ENCODE measurements at regions not wholly inside any gene's neighbourhood (a gene's known extent, or its start where the extent isn't known, plus 50 kb on each side); places are given as distances from the start of the nearest gene placed in this dataset.

GRCh38 chr1:14524826-14525636 is 73.5 kb upstream of the KAZN start:
- DNase-seq (ENCODE audit: low read depth in 2 of 2): no peak

GRCh38 chr1:14529475-14529874 is 69.0 kb upstream of the KAZN start:
- no peak for DNase-seq (ENCODE audit: low read depth in 2 of 2)

- no peak for DNase-seq (ENCODE audit: low read depth in 2 of 2)
Observed at GRCh38 chr1:14531519-14531918, 67.0 kb upstream of the KAZN start.

GRCh38 chr1:14535619-14536355 is 62.7 kb upstream of the KAZN start:
- no peak for DNase-seq (ENCODE audit: low read depth in 2 of 2)

GRCh38 chr1:14538335-14538734 is 60.1 kb upstream of the KAZN start:
- no peak for DNase-seq (ENCODE audit: low read depth in 2 of 2)

- DNase-seq (ENCODE audit: low read depth in 2 of 2): no peak
Observed at GRCh38 chr1:14539309-14539708, 59.2 kb upstream of the KAZN start.

GRCh38 chr1:14539953-14540563 is 58.4 kb upstream of the KAZN start:
- no peak for DNase-seq (ENCODE audit: low read depth in 2 of 2)

GRCh38 chr1:14541348-14541747 is 57.1 kb upstream of the KAZN start:
- no peak for DNase-seq (ENCODE audit: low read depth in 2 of 2)

GRCh38 chr1:14543191-14543840 is 55.2 kb upstream of the KAZN start:
- DNase-seq (ENCODE audit: low read depth in 2 of 2): no peak

- no peak for DNase-seq (ENCODE audit: low read depth in 2 of 2)
Observed at GRCh38 chr1:14544319-14544718, 54.2 kb upstream of the KAZN start.

GRCh38 chr1:14545422-14546025 is 53.0 kb upstream of the KAZN start:
- DNase-seq (ENCODE audit: low read depth in 2 of 2): no peak

GRCh38 chr1:14546416-14546815 is 52.1 kb upstream of the KAZN start:
- DNase-seq (ENCODE audit: low read depth in 2 of 2): no peak

Measured in stimulated activated CD8-positive, alpha-beta memory T cell treated with anti-CD3 and anti-CD28 coated beads, Interleukin-2, amount 100 ng/mL, for 1 hour (primary cell).